Heart left ventricle (tissue), 13 donors: ENCODE measurements at regions not wholly inside any gene's neighbourhood (a gene's known extent, or its start where the extent isn't known, plus 50 kb on each side); places are given as distances from the start of the nearest gene placed in this dataset.

Source experiments
- POLR2A ChIP-seq, 2 donors: fragments of 450-650 bp; IDR thresholded peaks; one replicate each; pipeline ENCODE4 v1.6.1; 2017; ENCODE audit warnings: antibody characterized with exemption in 2 of 2, mild to moderate bottlenecking in 2 of 2, moderate library complexity in 2 of 2
- TF ChIP-seq, protein P1 (sequence below), 12 donors: fragments of 200-600 bp; sonication (generic) in 4 of 12; IDR thresholded peaks; one replicate each; pipeline versions ENCODE4 v1.5.0 to v1.8.0; 2018 to 2022; ENCODE audit warnings: antibody characterized with exemption in 12 of 12, mild to moderate bottlenecking in 5 of 12
- donor health status: ischemic (EF 13 %, LVEDD 7.1; RV severe dilation, severe dysfunction).
- donor health status: DM: no; HTN: yes; CAD: no.
- donor health status: DM: no; HTN: no; CAD: no.
- donor health status: ischemic (EF 25% LVEDD 6.9; RV normal size, moderate dysfunction).
- donor health status: ischemic (EF 25% LVEDD 5.7; RV mildly dilated, moderate dysfunction).
- donor health status: ischemic (EF 35%, LVEDD 5.7; RV mildly dilated, moderate dysfunction).
- donor health status: nonischemic (EF 11% LVEDD 7.7; RV severe dilation, severe dysfunction).
- donor health status: DM: yes; HTN: yes; CAD: no.
- donor health status: PGD.
- donor health status: ischemic (EF 29% LVEDD 5.4; RV normal size, mild dysfunction).
- donor health status: nonischemic (EF 23%, LVEDD 6.1; RV moderate dilation, normal function).

DNA sequence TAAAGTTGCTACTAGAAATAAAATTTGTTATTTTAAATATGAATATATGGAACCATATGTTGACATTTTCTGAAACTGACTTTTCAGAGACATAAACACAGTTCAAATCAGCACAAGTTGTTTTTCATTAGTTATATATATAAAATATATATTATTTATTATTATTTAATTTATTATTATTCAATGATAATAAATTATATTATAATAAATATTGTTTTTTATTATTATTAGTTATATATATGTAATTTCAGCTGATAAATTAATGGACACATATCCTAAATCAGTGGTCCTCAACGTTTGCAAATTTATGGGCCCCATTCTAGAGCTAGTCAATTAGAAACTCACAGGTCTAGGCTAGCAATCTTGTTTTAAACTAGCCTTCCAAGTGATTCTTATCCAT is 809.3 kb downstream of the C4orf33 start:
- TF ChIP-seq, protein P1, sequence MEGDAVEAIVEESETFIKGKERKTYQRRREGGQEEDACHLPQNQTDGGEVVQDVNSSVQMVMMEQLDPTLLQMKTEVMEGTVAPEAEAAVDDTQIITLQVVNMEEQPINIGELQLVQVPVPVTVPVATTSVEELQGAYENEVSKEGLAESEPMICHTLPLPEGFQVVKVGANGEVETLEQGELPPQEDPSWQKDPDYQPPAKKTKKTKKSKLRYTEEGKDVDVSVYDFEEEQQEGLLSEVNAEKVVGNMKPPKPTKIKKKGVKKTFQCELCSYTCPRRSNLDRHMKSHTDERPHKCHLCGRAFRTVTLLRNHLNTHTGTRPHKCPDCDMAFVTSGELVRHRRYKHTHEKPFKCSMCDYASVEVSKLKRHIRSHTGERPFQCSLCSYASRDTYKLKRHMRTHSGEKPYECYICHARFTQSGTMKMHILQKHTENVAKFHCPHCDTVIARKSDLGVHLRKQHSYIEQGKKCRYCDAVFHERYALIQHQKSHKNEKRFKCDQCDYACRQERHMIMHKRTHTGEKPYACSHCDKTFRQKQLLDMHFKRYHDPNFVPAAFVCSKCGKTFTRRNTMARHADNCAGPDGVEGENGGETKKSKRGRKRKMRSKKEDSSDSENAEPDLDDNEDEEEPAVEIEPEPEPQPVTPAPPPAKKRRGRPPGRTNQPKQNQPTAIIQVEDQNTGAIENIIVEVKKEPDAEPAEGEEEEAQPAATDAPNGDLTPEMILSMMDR (IDR thresholded peaks at IDR 0.05): no peak
- TF ChIP-seq POLR2A (IDR thresholded peaks at IDR 0.05): no peak
